Cardiac muscle cell (in vitro differentiated cells and primary cell): ENCODE measurements at regions not wholly inside any gene's neighbourhood (a gene's known extent, or its start where the extent isn't known, plus 50 kb on each side); places are given as distances from the start of the nearest gene placed in this dataset.

Experiments used
- DNase-seq, 2 donors: peaks; one replicate each; pipeline versions ENCODE4 v3.0.0 to v3.0.0-alpha.2; 2010 to 2017; ENCODE audit warnings: low read depth in 1 of 2, low spot score in 1 of 2
- H3K27ac ChIP-seq: fragments of 200-600 bp; sonication (generic); 2 replicates; pipeline ENCODE4 v1.5.1; 2016
- H3K27me3 ChIP-seq: fragments of 200-600 bp; sonication (generic); 2 replicates; pipeline ENCODE4 v1.6.0; 2016; ENCODE audit warnings: control low read depth
- H3K36me3 ChIP-seq: fragments of 200-600 bp; sonication (generic); 2 replicates; pipeline ENCODE4 v1.5.1; 2016; ENCODE audit warnings: control low read depth
- H3K4me1 ChIP-seq: fragments of 200-600 bp; sonication (generic); 2 replicates; pipeline ENCODE4 v1.8.1; 2017; ENCODE audit warnings: low read depth, mild to moderate bottlenecking, mixed run types
- H3K4me3 ChIP-seq: fragments of 200-600 bp; sonication (generic); 2 replicates; pipeline ENCODE4 v1.5.1; 2016; ENCODE audit warnings: mild to moderate bottlenecking
- H3K9me3 ChIP-seq: fragments of 200-600 bp; sonication (generic); 2 replicates; pipeline ENCODE4 v1.5.1; 2017; ENCODE audit warnings: low read depth, mild to moderate bottlenecking, control low read depth
- TF ChIP-seq, protein P1 (sequence below): IDR thresholded peaks from 2 replicates; pipeline ENCODE4 v1.5.1; 2012; ENCODE audit warnings: low read depth, mild to moderate bottlenecking, low read length

- H3K27ac ChIP-seq, result no peak overlapping the region
- H3K9me3 ChIP-seq, result no peaks in the 10 kb centered on the region
- H3K36me3 ChIP-seq, result no peaks in the 10 kb centered on the region
- H3K4me3 ChIP-seq, result no peak overlapping the region
- no peaks in the 10 kb centered on the region for H3K4me1 ChIP-seq
- DNase-seq, result peak in 1 of 2 donors; percentile 8
- H3K27me3 ChIP-seq, result no peaks in the 10 kb centered on the region
- TF ChIP-seq, protein P1, sequence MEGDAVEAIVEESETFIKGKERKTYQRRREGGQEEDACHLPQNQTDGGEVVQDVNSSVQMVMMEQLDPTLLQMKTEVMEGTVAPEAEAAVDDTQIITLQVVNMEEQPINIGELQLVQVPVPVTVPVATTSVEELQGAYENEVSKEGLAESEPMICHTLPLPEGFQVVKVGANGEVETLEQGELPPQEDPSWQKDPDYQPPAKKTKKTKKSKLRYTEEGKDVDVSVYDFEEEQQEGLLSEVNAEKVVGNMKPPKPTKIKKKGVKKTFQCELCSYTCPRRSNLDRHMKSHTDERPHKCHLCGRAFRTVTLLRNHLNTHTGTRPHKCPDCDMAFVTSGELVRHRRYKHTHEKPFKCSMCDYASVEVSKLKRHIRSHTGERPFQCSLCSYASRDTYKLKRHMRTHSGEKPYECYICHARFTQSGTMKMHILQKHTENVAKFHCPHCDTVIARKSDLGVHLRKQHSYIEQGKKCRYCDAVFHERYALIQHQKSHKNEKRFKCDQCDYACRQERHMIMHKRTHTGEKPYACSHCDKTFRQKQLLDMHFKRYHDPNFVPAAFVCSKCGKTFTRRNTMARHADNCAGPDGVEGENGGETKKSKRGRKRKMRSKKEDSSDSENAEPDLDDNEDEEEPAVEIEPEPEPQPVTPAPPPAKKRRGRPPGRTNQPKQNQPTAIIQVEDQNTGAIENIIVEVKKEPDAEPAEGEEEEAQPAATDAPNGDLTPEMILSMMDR, result no peak
Measured at GRCh38 chr15:61383421-61383820, 154.3 kb upstream of the RORA start.

- no peak overlapping the region for H3K27ac ChIP-seq
Measured at GRCh38 chr15:61382927-61383326, 153.8 kb upstream of the RORA start.

DNA sequence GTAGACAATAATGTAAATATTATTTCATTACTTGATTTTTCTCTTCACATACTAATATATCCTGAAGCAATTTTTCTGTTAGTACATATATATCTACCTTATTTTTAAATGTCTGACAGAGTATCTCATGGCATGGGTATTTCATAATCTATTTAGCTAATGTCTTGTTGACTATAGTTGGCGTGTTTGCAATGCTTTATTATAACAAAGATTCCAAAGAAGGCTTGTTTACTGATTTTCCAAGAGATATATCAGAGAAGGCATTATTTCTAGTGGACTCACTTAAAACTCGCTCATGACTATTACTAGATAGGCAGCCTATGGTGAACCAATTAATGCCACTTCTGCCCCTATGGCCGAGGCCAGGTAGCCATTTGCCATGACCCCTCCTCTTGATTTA, 152.4 kb upstream of the RORA start:
- TF ChIP-seq, protein P1, result no peak
- Histone ChIP-seq H3K4me3 (no peak overlapping the region), H3K4me1 (no peaks in the 10 kb centered on the region), H3K9me3 (no peaks in the 10 kb centered on the region), H3K36me3 (no peaks in the 10 kb centered on the region), H3K27me3 (no peaks in the 10 kb centered on the region), H3K27ac (no peak overlapping the region)
- no peak for DNase-seq

More at GRCh38 chr15:61382927-61383326, 153.8 kb upstream of the RORA start:
- Histone ChIP-seq H3K9me3 (no peaks in the 10 kb centered on the region), H3K36me3 (no peaks in the 10 kb centered on the region), H3K4me3 (no peak overlapping the region), H3K4me1 (no peaks in the 10 kb centered on the region), H3K27me3 (no peaks in the 10 kb centered on the region)
- TF ChIP-seq, protein P1, result no peak
- DNase-seq, result no peak

GRCh38 chr15:61380270-61380669, 151.2 kb upstream of the RORA start:
- Histone ChIP-seq H3K4me3 (no peak overlapping the region), H3K27ac (no peak overlapping the region), H3K9me3 (no peaks in the 10 kb centered on the region), H3K4me1 (no peaks in the 10 kb centered on the region), H3K36me3 (no peaks in the 10 kb centered on the region), H3K27me3 (no peaks in the 10 kb centered on the region)
- DNase-seq, result no peak
- TF ChIP-seq, protein P1, result no peak

- no peaks in the 10 kb centered on the region for H3K4me1 ChIP-seq
- no peaks in the 10 kb centered on the region for H3K9me3 ChIP-seq
- TF ChIP-seq, protein P1, result no peak
- H3K27ac ChIP-seq, result no peak overlapping the region
- no peaks in the 10 kb centered on the region for H3K36me3 ChIP-seq
- no peak overlapping the region for H3K4me3 ChIP-seq
- H3K27me3 ChIP-seq, result no peaks in the 10 kb centered on the region
- DNase-seq, result no peak
Measured at GRCh38 chr15:61379005-61379404, 149.9 kb upstream of the RORA start.

DNA sequence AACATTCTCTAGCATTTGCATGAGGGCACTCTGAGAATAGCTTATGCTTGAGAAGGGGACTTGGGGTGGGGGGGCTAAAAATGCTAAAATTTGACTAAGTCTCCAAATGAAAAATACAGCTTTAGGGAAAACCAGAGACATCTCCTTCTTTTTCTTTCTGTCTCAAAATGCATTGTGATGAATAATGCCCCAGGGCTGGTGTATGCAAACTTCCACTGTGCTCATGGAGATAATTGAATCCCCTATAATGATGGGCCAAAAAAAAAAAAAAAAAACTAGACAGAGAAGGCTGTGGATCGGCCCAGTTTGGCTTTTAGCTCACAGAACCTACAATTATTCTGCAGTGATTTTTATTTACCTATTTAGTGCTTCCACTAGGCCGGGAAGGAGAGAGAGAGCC, 147.9 kb upstream of the RORA start:
- Histone ChIP-seq H3K4me3 (no peak overlapping the region), H3K4me1 (no peaks in the 10 kb centered on the region), H3K27me3 (no peaks in the 10 kb centered on the region), H3K27ac (no peak overlapping the region), H3K36me3 (no peaks in the 10 kb centered on the region), H3K9me3 (no peaks in the 10 kb centered on the region)
- TF ChIP-seq, protein P1, result no peak
- DNase-seq, result no peak
